ENCODE measurements at regions not wholly inside any gene's neighbourhood (a gene's known extent, or its start where the extent isn't known, plus 50 kb on each side); places are given as distances from the start of the nearest gene placed in this dataset.

- no peak for TF ChIP-seq ARID4B (CRISPR knock-in tag; IDR thresholded peaks at IDR 0.05; ENCODE audit: borderline replicate concordance)
- TF ChIP-seq GABPB1 (CRISPR knock-in tag; IDR thresholded peaks at IDR 0.05): no peak
- TF ChIP-seq PRDM15 (CRISPR knock-in tag; IDR thresholded peaks at IDR 0.05): no peak
- TF ChIP-seq FOXK1 (CRISPR knock-in tag; IDR thresholded peaks at IDR 0.05): no peak
- TF ChIP-seq IRF2 (CRISPR knock-in tag; IDR thresholded peaks at IDR 0.05; ENCODE audit: borderline replicate concordance, low read depth): no peak
- no peak for TF ChIP-seq GRHL2 (CRISPR knock-in tag; IDR thresholded peaks at IDR 0.05; ENCODE audit: insufficient replicate concordance, severe bottlenecking)
These were observed 218.4 kb upstream of the PCDH15 start (continued) for GRCh38 chr10:55019439-55019838.

GRCh38 chr10:55013318-55013717, 212.3 kb upstream of the PCDH15 start:
- DNase-seq (ENCODE audit: low spot score) (no peak), ATAC-seq (no peak)
- Mint-ChIP-seq H3K36me3 (no peaks in the 10 kb centered on the region), H3K4me3 (no peak overlapping the region), H3K9me3 (no peaks in the 10 kb centered on the region), H3K4me1 (peaks cover 9% of the 10 kb centered on the region), H3K27me3 (ENCODE audit: low read depth) (no peaks in the 10 kb centered on the region), H3K27ac (no peak overlapping the region)
- no peak for TF ChIP-seq RORB (CRISPR knock-in tag; IDR thresholded peaks at IDR 0.05)
- no peak for TF ChIP-seq CREB1 (CRISPR knock-in tag; IDR thresholded peaks at IDR 0.05)
- TF ChIP-seq ZBTB21 (CRISPR knock-in tag; IDR thresholded peaks at IDR 0.05; ENCODE audit: borderline replicate concordance): no peak
- no peak for TF ChIP-seq ZNF138 (CRISPR knock-in tag; conservative IDR thresholded peaks at IDR 0.05)
- no peak for TF ChIP-seq PRRX2 (CRISPR knock-in tag; IDR thresholded peaks at IDR 0.05)
- no peak for TF ChIP-seq CTCF (IDR thresholded peaks at IDR 0.05)
- no peak for TF ChIP-seq TCF7 (CRISPR knock-in tag; IDR thresholded peaks at IDR 0.05; ENCODE audit: low read depth)
- TF ChIP-seq USF2 (CRISPR knock-in tag; IDR thresholded peaks at IDR 0.05): no peak
- no peak for TF ChIP-seq NR1H2 (CRISPR knock-in tag; IDR thresholded peaks at IDR 0.05)
- POLR2A ChIA-PET: no interaction called here
- CTCF ChIA-PET: no interaction called here

Data from WTC11 (cell line).